ENCODE measurements at regions not wholly inside any gene's neighbourhood (a gene's known extent, or its start where the extent isn't known, plus 50 kb on each side); places are given as distances from the start of the nearest gene placed in this dataset.

- DNase-seq = no peak
Measured at GRCh38 chr5:119792161-119792799, 162.9 kb downstream of the FAM170A start.

- DNase-seq = no peak
Measured at GRCh38 chr5:119795768-119796167, 166.4 kb downstream of the FAM170A start.

GRCh38 chr5:119801570-119801969 is 172.2 kb downstream of the FAM170A start:
- no peak for DNase-seq

- DNase-seq = no peak
Measured at GRCh38 chr5:119808024-119808423, 178.7 kb downstream of the FAM170A start.

GRCh38 chr5:119808474-119808873 is 179.1 kb downstream of the FAM170A start:
- no peak for DNase-seq

- DNase-seq = no peak
Measured at GRCh38 chr5:119810217-119810616, 180.9 kb downstream of the FAM170A start.

GRCh38 chr5:119811458-119811857 is 182.1 kb downstream of the FAM170A start:
- DNase-seq = no peak

- no peak for DNase-seq
Measured at GRCh38 chr5:119814655-119815054, 185.3 kb downstream of the FAM170A start.

GRCh38 chr5:119816055-119816454 is 186.7 kb downstream of the FAM170A start:
- no peak for DNase-seq

- DNase-seq = no peak
Measured at GRCh38 chr5:119820016-119820415, 190.7 kb downstream of the FAM170A start.

GRCh38 chr5:119820608-119821007 is 191.2 kb downstream of the FAM170A start:
- no peak for DNase-seq

GRCh38 chr5:119828541-119828940 is 199.2 kb downstream of the FAM170A start:
- DNase-seq = no peak

- DNase-seq = no peak
Measured at GRCh38 chr5:119829341-119829740, 200.0 kb downstream of the FAM170A start.

GRCh38 chr5:119833176-119833575 is 203.8 kb downstream of the FAM170A start:
- no peak for DNase-seq

- no peak for DNase-seq
Measured at GRCh38 chr5:119840175-119840574, 210.8 kb downstream of the FAM170A start.

GRCh38 chr5:119852140-119852539 is 222.8 kb downstream of the FAM170A start:
- no peak for DNase-seq

GRCh38 chr5:119860463-119860862 is 231.1 kb downstream of the FAM170A start:
- no peak for DNase-seq

GRCh38 chr5:119862619-119863018 is 233.3 kb downstream of the FAM170A start:
- no peak for DNase-seq

- DNase-seq = no peak
Measured at GRCh38 chr5:119864286-119864685, 234.9 kb downstream of the FAM170A start.

GRCh38 chr5:119873611-119874010 is 244.3 kb downstream of the FAM170A start:
- no peak for DNase-seq

GRCh38 chr5:119876522-119876921 is 247.2 kb downstream of the FAM170A start:
- DNase-seq = no peak

- DNase-seq = no peak
Measured at GRCh38 chr5:119878712-119879111, 249.4 kb downstream of the FAM170A start.

- no peak for DNase-seq
Measured at GRCh38 chr5:119879446-119879845, 250.1 kb downstream of the FAM170A start.

- no peak for DNase-seq
Measured at GRCh38 chr5:119895066-119895465, 265.7 kb downstream of the FAM170A start.

GRCh38 chr5:119896826-119897536 is 267.6 kb downstream of the FAM170A start:
- DNase-seq = no peak
